ENCODE measurements at regions not wholly inside any gene's neighbourhood (a gene's known extent, or its start where the extent isn't known, plus 50 kb on each side); places are given as distances from the start of the nearest gene placed in this dataset.
"Not testable (repeated sequence)": the region's sequence is repeated elsewhere in the genome, so short reads cannot be mapped to it uniquely, and the experiment has no call there.

DNA sequence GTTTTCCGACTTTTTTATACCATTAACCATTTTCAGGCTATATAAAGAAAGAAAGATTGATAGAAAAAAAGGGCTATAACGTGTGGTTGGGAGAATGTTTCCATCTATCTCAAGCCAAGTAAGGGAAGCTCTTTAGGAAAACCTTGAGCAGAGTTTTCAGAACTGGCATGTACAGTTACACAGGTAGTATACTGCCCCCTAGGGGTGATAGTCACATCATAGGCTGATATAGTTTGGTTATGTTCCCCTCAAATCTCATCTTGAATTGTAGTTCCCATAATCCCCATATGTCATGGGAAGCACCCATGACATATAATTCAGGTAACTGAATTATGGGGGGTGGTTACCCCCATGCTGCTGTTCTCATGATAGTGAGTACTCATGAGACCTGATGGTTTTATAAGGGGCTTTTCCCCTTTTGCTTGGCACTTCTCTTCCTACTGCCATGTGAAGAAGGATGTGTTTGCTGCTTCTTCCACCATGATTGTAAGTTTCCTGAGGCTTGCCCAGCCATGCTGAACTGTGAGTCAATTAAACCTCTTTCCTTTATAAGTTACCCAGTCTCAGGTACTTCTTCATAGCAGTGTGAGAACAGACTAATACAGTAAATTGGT, 186.8 kb downstream of the TMA16 start:
- no peak for DNase-seq (ENCODE audit: extremely low read depth, low read depth, low spot score)

GRCh38 chr4:163688856-163689255, 194.4 kb downstream of the TMA16 start:
- no peak for DNase-seq (ENCODE audit: extremely low read depth, low read depth, low spot score)

DNA sequence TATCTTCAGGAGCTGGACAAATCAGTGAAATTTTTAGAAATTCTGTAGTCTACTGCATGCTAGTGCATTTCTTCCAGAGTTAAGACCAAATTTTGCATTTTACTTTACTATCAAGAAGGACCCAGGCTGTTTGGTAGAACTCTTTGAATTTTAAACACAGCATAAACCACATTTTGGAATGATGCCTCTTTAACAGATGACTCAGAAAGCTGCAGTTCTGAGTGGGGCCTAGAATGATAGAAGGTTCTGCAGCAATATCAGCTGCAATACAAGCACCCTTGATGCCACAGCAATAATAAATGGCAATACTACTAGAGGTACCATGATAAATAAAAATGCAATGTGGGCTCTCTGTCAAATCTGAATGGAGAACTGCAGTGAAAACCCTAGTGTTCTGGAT, 198.7 kb downstream of the TMA16 start:
- DNase-seq (ENCODE audit: extremely low read depth, low read depth, low spot score): no peak

- no peak for DNase-seq (ENCODE audit: extremely low read depth, low read depth, low spot score)
Observed at GRCh38 chr4:163693776-163694175, 199.3 kb downstream of the TMA16 start.

- DNase-seq (ENCODE audit: extremely low read depth, low read depth, low spot score): no peak
Observed at GRCh38 chr4:163694385-163694784, 199.9 kb downstream of the TMA16 start.

DNA sequence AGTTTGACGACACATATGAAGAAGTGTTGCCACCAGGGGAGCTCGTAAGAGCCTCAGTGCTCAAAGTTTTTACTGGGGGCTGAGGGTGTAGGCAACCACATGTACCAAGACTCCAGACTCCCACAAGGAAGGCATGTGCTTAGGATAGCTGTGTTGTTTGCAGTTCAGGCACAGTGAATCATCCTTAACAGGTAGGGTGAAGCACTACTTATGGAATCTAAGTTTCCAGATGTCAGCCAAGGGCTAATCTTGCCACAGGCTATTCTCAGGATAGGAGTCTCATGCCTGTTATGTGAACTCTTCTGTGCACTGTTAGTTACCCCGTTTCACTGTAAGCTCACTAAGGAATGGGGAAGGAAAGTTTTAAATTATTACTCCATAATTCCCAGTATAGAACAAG, 202.6 kb downstream of the TMA16 start:
- DNase-seq (ENCODE audit: extremely low read depth, low read depth, low spot score): no peak

DNA sequence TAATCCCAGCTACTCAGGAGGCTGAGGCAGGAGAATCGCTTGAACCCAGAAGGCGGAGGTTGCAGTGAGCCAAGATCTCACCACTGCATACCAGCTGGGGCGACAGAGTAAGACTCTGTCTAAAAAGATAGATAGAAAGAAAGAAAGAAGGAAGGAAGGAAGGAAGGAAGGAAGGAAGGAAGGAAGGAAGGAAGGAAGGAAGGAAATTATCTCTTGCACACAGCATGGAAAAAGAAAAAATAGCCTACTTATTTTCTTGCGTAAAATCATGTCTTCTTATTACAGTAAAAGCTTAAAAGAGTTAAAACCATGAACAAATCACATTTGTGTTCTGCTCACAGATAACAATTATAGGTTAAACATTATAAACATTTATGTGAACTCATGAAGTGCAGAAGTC, 205.9 kb downstream of the TMA16 start:
- DNase-seq (ENCODE audit: extremely low read depth, low read depth, low spot score): not testable (repeated sequence)

DNA sequence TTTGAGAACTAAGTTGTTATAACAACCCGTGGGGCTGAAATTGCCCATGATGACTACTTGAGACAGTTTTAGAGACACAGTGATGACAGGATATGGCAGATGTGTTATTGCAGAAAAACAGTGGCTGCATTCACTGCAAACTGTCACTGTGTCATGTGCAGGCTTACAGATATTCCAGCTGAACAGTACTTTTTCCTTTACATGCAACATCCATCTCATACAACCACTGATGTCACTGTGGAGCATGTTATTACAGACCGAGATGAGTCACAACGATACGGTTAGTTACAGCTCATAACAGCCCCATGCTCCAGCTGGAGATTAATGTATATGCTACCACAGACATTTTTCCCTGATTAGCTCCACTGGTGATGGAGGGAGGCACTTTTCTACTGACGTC, 207.4 kb downstream of the TMA16 start:
- DNase-seq (ENCODE audit: extremely low read depth, low read depth, low spot score): no peak

- DNase-seq (ENCODE audit: extremely low read depth, low read depth, low spot score): no peak
Observed at GRCh38 chr4:163702736-163703135, 208.2 kb downstream of the TMA16 start.

DNA sequence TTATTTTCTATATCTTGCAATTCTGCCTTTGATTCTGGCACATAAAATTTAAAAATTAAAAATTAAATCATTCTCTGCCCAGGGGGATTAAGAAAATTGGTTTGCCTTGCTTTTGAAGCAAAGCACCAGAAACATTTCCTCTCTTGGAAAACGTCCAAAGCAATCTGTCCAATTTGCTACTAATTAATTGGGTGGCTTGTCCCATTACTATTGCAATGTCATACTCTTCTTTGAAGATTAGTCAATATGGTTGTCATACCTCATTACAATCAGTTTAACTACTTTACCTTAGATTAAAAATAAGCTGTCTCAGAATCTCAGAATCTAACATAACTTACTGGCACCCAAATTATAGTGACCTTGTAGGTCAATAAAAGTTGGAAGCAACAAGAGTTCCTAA, 208.8 kb downstream of the TMA16 start:
- DNase-seq (ENCODE audit: extremely low read depth, low read depth, low spot score): no peak

- no peak for DNase-seq (ENCODE audit: extremely low read depth, low read depth, low spot score)
Observed at GRCh38 chr4:163707873-163708272, 213.4 kb downstream of the TMA16 start.

DNA sequence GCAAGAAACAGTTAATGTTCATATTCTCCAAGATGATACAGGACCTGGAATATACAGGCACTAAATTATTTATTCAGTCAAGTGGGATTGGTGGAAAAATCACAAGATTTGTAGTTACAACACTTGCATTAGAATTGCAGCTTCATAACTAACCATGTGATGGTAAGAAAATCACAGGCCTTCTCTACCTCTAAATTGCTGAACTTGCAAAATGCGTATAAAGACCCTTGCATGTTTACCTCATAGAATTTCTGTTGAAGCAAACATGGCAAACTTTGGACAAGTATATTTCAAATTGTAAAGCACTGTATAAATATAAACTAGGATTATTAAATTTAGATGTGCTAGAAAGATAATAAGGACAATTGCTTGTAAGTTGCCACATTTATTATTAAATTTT, 215.1 kb downstream of the TMA16 start:
- DNase-seq (ENCODE audit: extremely low read depth, low read depth, low spot score): no peak

GRCh38 chr4:163710158-163710557, 215.7 kb downstream of the TMA16 start:
- no peak for DNase-seq (ENCODE audit: extremely low read depth, low read depth, low spot score)

- not testable (repeated sequence) for DNase-seq (ENCODE audit: extremely low read depth, low read depth, low spot score)
Observed at GRCh38 chr4:163724495-163724894, 230.0 kb downstream of the TMA16 start.

DNA sequence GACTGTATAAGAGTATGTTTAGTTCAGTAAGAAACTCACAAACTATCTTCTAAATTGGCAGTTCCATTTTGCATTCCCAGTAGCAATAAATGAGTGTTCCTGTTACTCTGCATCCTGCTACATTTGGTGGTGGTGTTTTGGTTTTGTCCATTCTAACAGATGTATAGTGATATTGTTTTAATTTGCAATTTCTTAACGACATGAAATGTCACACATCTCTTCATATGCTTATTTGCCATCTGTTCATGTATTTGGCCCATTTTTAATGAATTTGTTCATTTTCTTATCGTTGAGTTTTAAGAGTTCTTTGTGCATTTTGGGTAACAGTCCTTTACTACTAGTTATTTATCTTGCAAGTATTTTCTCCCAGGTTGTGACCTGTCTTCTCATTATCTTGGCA, 232.2 kb downstream of the TMA16 start:
- DNase-seq (ENCODE audit: extremely low read depth, low read depth, low spot score): no peak

DNA sequence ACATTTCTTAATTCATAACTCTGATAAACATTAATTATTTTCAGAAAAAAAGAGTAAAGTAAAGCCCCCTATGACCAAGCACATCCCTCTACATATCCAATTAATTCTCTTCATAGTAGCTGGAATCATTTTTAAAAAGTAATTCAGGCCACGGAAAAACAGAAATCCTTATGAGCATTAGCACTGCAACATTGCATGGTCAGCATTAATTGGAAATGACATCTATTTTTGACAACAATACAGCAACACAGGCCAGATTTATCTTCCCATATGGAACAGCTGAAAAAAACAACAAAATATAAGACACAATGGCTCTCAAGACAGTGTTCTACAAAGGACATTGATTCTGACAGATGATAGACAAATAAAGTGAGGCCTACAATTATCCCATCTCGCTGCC, 236.6 kb downstream of the TMA16 start:
- DNase-seq (ENCODE audit: extremely low read depth, low read depth, low spot score): no peak

- DNase-seq (ENCODE audit: extremely low read depth, low read depth, low spot score): no peak
Observed at GRCh38 chr4:163732473-163732872, 238.0 kb downstream of the TMA16 start.

DNA sequence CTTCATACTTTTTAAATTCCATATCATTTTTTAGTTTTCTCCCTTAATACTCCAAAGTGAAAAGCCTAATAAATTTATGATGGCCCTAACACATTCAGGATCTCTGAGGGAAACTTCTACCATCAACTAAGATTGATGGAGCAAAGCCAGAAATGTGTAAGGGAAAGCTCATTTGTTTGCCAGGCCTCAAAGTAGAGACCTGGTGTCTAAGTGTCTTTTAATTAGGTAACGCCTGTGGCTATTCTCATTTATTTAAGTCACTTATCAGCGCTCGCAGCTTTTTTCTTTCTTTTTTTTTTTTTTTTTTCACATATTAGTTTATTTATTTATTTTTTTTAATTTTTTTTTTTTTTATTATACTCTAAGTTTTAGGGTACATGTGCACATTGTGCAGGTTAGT, 242.4 kb downstream of the TMA16 start:
- DNase-seq (ENCODE audit: extremely low read depth, low read depth, low spot score): no peak

GRCh38 chr4:163737846-163738245, 243.4 kb downstream of the TMA16 start:
- not testable (repeated sequence) for DNase-seq (ENCODE audit: extremely low read depth, low read depth, low spot score)

- no peak for DNase-seq (ENCODE audit: extremely low read depth, low read depth, low spot score)
Observed at GRCh38 chr4:163738521-163738920, 244.0 kb downstream of the TMA16 start.

- DNase-seq (ENCODE audit: extremely low read depth, low read depth, low spot score): no peak
Observed at GRCh38 chr4:163744861-163745260, 250.4 kb downstream of the TMA16 start.

DNA sequence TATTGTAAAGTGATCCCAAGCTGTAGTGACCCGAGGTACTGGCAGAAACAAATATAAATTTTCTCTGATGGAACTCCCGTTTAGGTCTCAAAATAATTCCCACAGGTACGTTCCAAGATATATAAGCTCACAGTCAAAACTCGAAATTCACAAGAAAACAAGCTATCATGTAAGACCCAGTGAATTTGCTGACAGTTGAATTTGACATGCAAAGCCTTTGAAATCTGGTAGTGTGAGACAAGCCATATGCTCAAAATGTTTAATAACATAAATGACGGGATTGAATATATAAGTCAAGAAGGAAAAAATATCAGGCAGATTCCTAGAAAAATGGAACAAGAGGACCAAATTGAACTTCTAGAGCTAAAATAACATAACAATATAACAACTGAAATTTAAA, 252.8 kb downstream of the TMA16 start:
- no peak for DNase-seq (ENCODE audit: extremely low read depth, low read depth, low spot score)

DNA sequence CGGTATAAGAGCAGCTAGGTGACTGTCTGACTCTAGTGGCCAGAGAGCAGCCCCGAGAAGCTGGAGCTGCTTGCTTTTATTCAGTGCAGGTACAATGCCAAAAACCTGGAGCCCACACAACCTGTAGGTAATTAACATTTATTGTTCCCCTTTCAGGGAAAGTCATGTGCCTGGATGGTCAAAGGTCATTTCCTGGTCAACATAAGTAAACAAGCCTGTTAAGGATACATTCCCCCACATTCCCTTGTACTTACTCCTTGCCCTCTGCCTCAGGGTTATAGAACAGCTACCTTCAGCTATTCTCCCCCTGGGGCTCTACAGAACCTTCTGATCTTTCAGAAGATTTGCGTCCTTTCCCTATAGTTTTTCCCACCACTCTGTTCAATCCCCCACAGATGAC, 253.4 kb downstream of the TMA16 start:
- no peak for DNase-seq (ENCODE audit: extremely low read depth, low read depth, low spot score)

All from glomerular endothelial cell (primary cell).